GM12878 (cell line): ENCODE measurements at regions not wholly inside any gene's neighbourhood (a gene's known extent, or its start where the extent isn't known, plus 50 kb on each side); places are given as distances from the start of the nearest gene placed in this dataset.

Experiments used
- ATAC-seq: fragments of 200-7000 bp; cut with Tn5 transposase; 3 replicates; pipeline ENCODE4 v1.9.1; 2020; ENCODE audit warnings: mild to moderate bottlenecking, moderate library complexity
- BruUV-seq: library from RNA; stranded (reverse); fragments of 400-500 nt; replicated peaks from 2 replicates; lab custom pipeline; 2021; lab: Mats Ljungman, UMichigan
- CTCF ChIA-PET: fragments of 300-600 bp; sonication (Branson Sonifier 250); formaldehyde crosslinking; extraction: SDS; loops from one replicate; lab custom pipeline; 2021; ENCODE audit warnings: inconsistent platforms; lab: Yijun Ruan, JAX
- POLR2A ChIA-PET: fragments of 350-600 bp; formaldehyde crosslinking; extraction: SDS; loops from one replicate; lab custom pipeline; 2021; ENCODE audit warnings: inconsistent platforms; lab: Charles Lee
- RAD21 ChIA-PET: fragments of 300-600 bp; sonication (Branson Sonifier 250); formaldehyde crosslinking; loops from one replicate; lab custom pipeline; 2023; ENCODE audit warnings: antibody characterized with exemption; ENCODE audit not compliant: unreplicated experiment; lab: Charles Lee
- SMC1A ChIA-PET: fragments of 300-600 bp; sonication (Branson Sonifier 250); formaldehyde crosslinking; loops from one replicate; lab custom pipeline; 2023; ENCODE audit not compliant: unreplicated experiment, uncharacterized antibody; lab: Charles Lee
- DNase-seq: peaks from one replicate; pipeline ENCODE4 v3.0.0-alpha.2; 2011; ENCODE audit warnings: low read depth, low spot score
- FAIRE-seq: peaks from 3 replicates; lab custom pipeline; 2011; peaks lifted over from hg19 to GRCh38; lab: Jason Lieb, UNC
- H2AFZ ChIP-seq: 2 replicates; pipeline ENCODE4 v1.6.0; 2011; ENCODE audit warnings: low read depth, low read length, control low read depth; ENCODE audit not compliant: control insufficient read depth
- H3K27ac ChIP-seq: 2 replicates; pipeline ENCODE4 v1.5.1; 2011; ENCODE audit warnings: control low read depth; ENCODE audit not compliant: control insufficient read depth, insufficient read depth
- H3K27me3 ChIP-seq, 2 experiments: replicated peaks in 1 of 2; 2 replicates each; pipeline versions ENCODE4 v1.6.0 to v1.6.1; 2011; ENCODE audit warnings: low read length in 1 of 2; ENCODE audit not compliant: control insufficient read depth in 2 of 2, insufficient read depth in 2 of 2
- H3K36me3 ChIP-seq, 2 experiments: 2 replicates each; pipeline ENCODE4 v1.5.1; 2011; ENCODE audit warnings: low read length in 1 of 2; ENCODE audit not compliant: control insufficient read depth in 2 of 2, insufficient read depth in 2 of 2
- H3K4me1 ChIP-seq: 2 replicates; pipeline ENCODE4 v1.6.1; 2011; ENCODE audit warnings: mild to moderate bottlenecking, low read length, moderate library complexity, mixed read lengths; ENCODE audit not compliant: control insufficient read depth, insufficient read depth
- H3K4me2 ChIP-seq: 2 replicates; pipeline ENCODE4 v1.6.0; 2011; ENCODE audit warnings: control low read depth; ENCODE audit not compliant: control insufficient read depth, insufficient read depth
- H3K4me3 ChIP-seq: fragments of 200-600 bp; sonication (generic); 2 replicates; pipeline ENCODE4 v1.5.1; 2016
- H3K79me2 ChIP-seq: 2 replicates; pipeline ENCODE4 v1.6.0; 2011; ENCODE audit warnings: low read length; ENCODE audit not compliant: control insufficient read depth, insufficient read depth
- H3K9ac ChIP-seq: 2 replicates; pipeline ENCODE4 v1.8.0; 2011; ENCODE audit warnings: low read length, control low read depth, mixed read lengths; ENCODE audit not compliant: control insufficient read depth, insufficient read depth
- H3K9me3 ChIP-seq: replicated peaks from 3 replicates; pipeline ENCODE4 v1.5.1; 2011; ENCODE audit warnings: mild to moderate bottlenecking, low read length; ENCODE audit not compliant: control insufficient read depth, insufficient read depth
- H4K20me1 ChIP-seq: 2 replicates; pipeline ENCODE4 v1.6.0; 2011; ENCODE audit not compliant: control insufficient read depth, insufficient read depth
- CEBPZ ChIP-seq: fragments of 150-350 bp; IDR thresholded peaks from 2 replicates; pipeline ENCODE4 v1.6.1; 2016; ENCODE audit warnings: low read depth, low read length
- CHD4 ChIP-seq: fragments of 200-600 bp; sonication (generic); IDR thresholded peaks from 2 replicates; pipeline ENCODE4 v1.6.1; 2016; ENCODE audit warnings: mild to moderate bottlenecking
- DPF2 ChIP-seq: fragments of 450-650 bp; IDR thresholded peaks from 2 replicates; pipeline ENCODE4 v1.6.1; 2017; ENCODE audit warnings: mild to moderate bottlenecking
- EZH2 ChIP-seq: IDR thresholded peaks from 2 replicates; pipeline ENCODE4 v1.6.1; 2012; ENCODE audit warnings: low read depth, mild to moderate bottlenecking, control low read depth, inconsistent platforms, low read length, borderline replicate concordance; ENCODE audit not compliant: control insufficient read depth
- PML ChIP-seq: IDR thresholded peaks from 2 replicates; pipeline ENCODE4 v1.6.1; 2012; ENCODE audit warnings: low read length, inconsistent platforms
- POLR2AphosphoS5 ChIP-seq: IDR thresholded peaks from 2 replicates; pipeline ENCODE4 v1.6.1; 2011; ENCODE audit warnings: mild to moderate bottlenecking, low read length, inconsistent platforms
- SPI1 ChIP-seq: IDR thresholded peaks from 2 replicates; pipeline ENCODE4 v1.6.1; 2011; ENCODE audit warnings: low read depth, mild to moderate bottlenecking, low read length, moderate library complexity, borderline replicate concordance; ENCODE audit not compliant: insufficient read depth
- STAT3 ChIP-seq: IDR thresholded peaks from 2 replicates; pipeline ENCODE4 v1.6.1; 2011; ENCODE audit warnings: low read depth, low read length, improper control_type of control experiment
- ZBTB11 ChIP-seq: fragments of 450-650 bp; formaldehyde crosslinking; IDR thresholded peaks from 2 replicates; pipeline ENCODE4 v1.5.0; 2022; ENCODE audit warnings: mild to moderate bottlenecking, missing genetic modification characterization
- ZSCAN29 ChIP-seq: fragments of 450-650 bp; IDR thresholded peaks from 2 replicates; pipeline ENCODE4 v1.6.1; 2017; ENCODE audit warnings: mild to moderate bottlenecking, moderate library complexity
- WGBS: methylation state at CpG from one replicate; pipeline ENCODE4 v1.1.6; 2016; ENCODE audit warnings: low lambda C conversion rate; ENCODE audit not compliant: insufficient replicate concordance, insufficient coverage; ENCODE audit errors: missing lambda C conversion rate; 5-methylcytosine and 5-hydroxymethylcytosine counted together
- in situ Hi-C: fragments of 300-500 bp; cut with MboI; formaldehyde crosslinking; loops from 9 replicates; pipeline ENCODE4 v1.14.3; 2018; ENCODE audit warnings: mixed read lengths
- intact Hi-C: fragments of 100-400 bp; cut with micrococcal nuclease; formaldehyde crosslinking; loops from one replicate; pipeline ENCODE4 v1.14.2; 2022; ENCODE audit not compliant: unreplicated experiment

GRCh38 chr5:87150630-87151029 is 117.1 kb upstream of the RASA1 start:
- Histone ChIP-seq H4K20me1 (no peaks in the 10 kb centered on the region), H3K9ac (no peak overlapping the region), H3K4me1 (no peaks in the 10 kb centered on the region), H3K27ac (no peak overlapping the region), H3K79me2 (no peaks in the 10 kb centered on the region), H3K4me3 (no peak overlapping the region), H3K36me3 (no peaks in the 10 kb centered on the region), H3K27me3 (no peaks in the 10 kb centered on the region), H2AFZ (no peak overlapping the region), H3K9me3 (no peaks in the 10 kb centered on the region; the same call in 2 of the 3 replicates), H3K4me2 (no peak overlapping the region)
- POLR2A ChIA-PET, result no interaction called here
- CTCF ChIA-PET, result interaction anchor here (1.4 to 1.9 kb wide), 2 partner anchors 11 to 104 kb away, joined by 5 to 7 read pairs; no protein-coding TSS in a partner anchor
- TF ChIP-seq PML (no peak), ZBTB11 (no peak), DPF2 (no peak), EZH2 (no peak), CHD4 (no peak), ZSCAN29 (no peak), STAT3 (no peak), CEBPZ (no peak), SPI1 (no peak), POLR2AphosphoS5 (no peak)
- in situ Hi-C loops, result no loop called here
- 84% methylated on average over 6 of the region's 6 CpGs for WGBS
- RAD21 ChIA-PET, result no interaction called here
- ATAC-seq (no peak), DNase-seq (no peak), FAIRE-seq (no peak)
- intact Hi-C loops, result no loop called here
- no TSS peak for BruUV-seq
- SMC1A ChIA-PET, result interaction anchor here (1.0 to 4.4 kb wide), 2 partner anchors 13 to 24 kb away, joined by 3 to 16 read pairs; no protein-coding TSS in a partner anchor
